ENCODE measurements at regions not wholly inside any gene's neighbourhood (a gene's known extent, or its start where the extent isn't known, plus 50 kb on each side); places are given as distances from the start of the nearest gene placed in this dataset.
A peak's percentile ranks its signal among the peaks of the same experiment; 100 is the strongest.

DNA sequence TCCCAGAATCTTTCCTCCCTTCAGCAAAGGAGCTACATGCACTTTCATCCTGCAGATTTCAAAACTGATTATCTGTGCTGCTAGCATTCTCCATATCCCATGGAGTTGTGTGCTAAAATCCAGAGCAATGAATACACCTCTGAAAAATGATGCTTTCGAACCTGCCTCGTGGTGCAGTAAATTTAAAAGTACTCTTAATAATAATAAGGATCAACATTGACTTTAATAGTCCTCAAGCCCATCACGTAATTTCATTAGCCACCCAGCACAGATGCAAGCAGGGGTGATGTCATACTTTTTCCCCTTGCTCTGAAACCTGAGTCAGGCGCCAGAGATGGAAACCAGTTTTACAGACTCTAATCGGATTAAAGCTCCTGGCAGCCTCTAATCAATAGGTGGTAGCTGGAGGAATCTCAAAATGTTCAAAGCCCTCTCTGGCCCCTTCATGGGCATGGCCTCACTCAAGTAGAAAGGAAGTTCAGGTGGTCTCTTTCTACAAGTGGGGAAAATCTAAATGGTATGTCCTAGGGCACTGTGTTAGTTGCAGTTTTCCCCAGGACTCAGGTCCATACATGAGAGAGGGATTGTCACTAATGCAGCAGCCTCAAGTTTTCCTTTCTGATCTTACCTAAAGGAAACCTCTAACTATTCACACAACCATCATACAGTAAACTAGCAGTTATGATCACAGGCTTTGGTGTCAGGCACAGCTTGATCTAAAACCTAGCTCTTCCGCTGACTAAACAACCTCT is 221.6 kb upstream of the SLC30A5 start (continued):
- TF ChIP-seq TRIM28 (IDR thresholded peaks at IDR 0.05; ENCODE audit: borderline replicate concordance, low read length) = peak; percentile 60; the same call in 1 of the 2 replicates
- TF ChIP-seq ZBTB17 (tag by site-specific recombination; IDR thresholded peaks at IDR 0.05) = peak; percentile 44; the same call in 1 of the 2 replicates
- no peak for TF ChIP-seq ZNF639 (tag by site-specific recombination; IDR thresholded peaks at IDR 0.05)
- TF ChIP-seq ZFP69B (tag by site-specific recombination; IDR thresholded peaks at IDR 0.05) = 0 out of 2 replicates have a peak, but pooled peaks have one; percentile 21
- TF ChIP-seq MYNN (tag by site-specific recombination; IDR thresholded peaks at IDR 0.05; ENCODE audit: borderline replicate concordance) = peak; percentile 66; the same call in 1 of the 2 replicates
- 0 out of 2 replicates have a peak, but pooled peaks have one; percentile 22 for TF ChIP-seq IKZF3 (tag by site-specific recombination; IDR thresholded peaks at IDR 0.05)
- TF ChIP-seq MEIS1 (CRISPR knock-in tag; IDR thresholded peaks at IDR 0.05; ENCODE audit: borderline replicate concordance) = no peak
- TF ChIP-seq ZNF366 (tag by site-specific recombination; conservative IDR thresholded peaks at IDR 0.05) = peak; percentile 57; the same call in 1 of the 2 replicates
- peak; percentile 89 for TF ChIP-seq PRDM6 (tag by site-specific recombination; IDR thresholded peaks at IDR 0.05)
- TF ChIP-seq HIC1 (tag by site-specific recombination; IDR thresholded peaks at IDR 0.05) = peak; percentile 81
- TF ChIP-seq ZNF514 (tag by site-specific recombination; IDR thresholded peaks at IDR 0.05) = no peak
- peak; percentile 70; the same call in 1 of the 2 replicates for TF ChIP-seq ZNF660 (tag by site-specific recombination; IDR thresholded peaks at IDR 0.05)
- TF ChIP-seq, protein P1, sequence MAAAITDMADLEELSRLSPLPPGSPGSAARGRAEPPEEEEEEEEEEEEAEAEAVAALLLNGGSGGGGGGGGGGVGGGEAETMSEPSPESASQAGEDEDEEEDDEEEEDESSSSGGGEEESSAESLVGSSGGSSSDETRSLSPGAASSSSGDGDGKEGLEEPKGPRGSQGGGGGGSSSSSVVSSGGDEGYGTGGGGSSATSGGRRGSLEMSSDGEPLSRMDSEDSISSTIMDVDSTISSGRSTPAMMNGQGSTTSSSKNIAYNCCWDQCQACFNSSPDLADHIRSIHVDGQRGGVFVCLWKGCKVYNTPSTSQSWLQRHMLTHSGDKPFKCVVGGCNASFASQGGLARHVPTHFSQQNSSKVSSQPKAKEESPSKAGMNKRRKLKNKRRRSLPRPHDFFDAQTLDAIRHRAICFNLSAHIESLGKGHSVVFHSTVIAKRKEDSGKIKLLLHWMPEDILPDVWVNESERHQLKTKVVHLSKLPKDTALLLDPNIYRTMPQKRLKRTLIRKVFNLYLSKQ (tag by site-specific recombination; IDR thresholded peaks at IDR 0.05; ENCODE audit: borderline replicate concordance) = no peak
- TF ChIP-seq ZNF311 (tag by site-specific recombination; IDR thresholded peaks at IDR 0.05; ENCODE audit: borderline replicate concordance) = no peak
- peak; percentile 64; the same call in 1 of the 2 replicates for TF ChIP-seq PRDM1 (tag by site-specific recombination; IDR thresholded peaks at IDR 0.05)
- TF ChIP-seq ZXDB (tag by site-specific recombination; IDR thresholded peaks at IDR 0.05) = no peak

- no peak overlapping the region for H3K27ac ChIP-seq (ENCODE audit: extremely low read depth, low read depth, low read length)
- CTCF ChIA-PET = interaction anchor here (0.5 to 0.6 kb wide), 2 partner anchors 134 to 1120 kb away, joined by 3 to 7 read pairs; no protein-coding TSS in a partner anchor
- no peak for TF ChIP-seq KLF1 (tag by site-specific recombination; IDR thresholded peaks at IDR 0.05)
- no peak for TF ChIP-seq ZNF133 (tag by site-specific recombination; IDR thresholded peaks at IDR 0.05)
- no peak for TF ChIP-seq ZNF239 (tag by site-specific recombination; IDR thresholded peaks at IDR 0.05)
- TF ChIP-seq, protein P2, sequence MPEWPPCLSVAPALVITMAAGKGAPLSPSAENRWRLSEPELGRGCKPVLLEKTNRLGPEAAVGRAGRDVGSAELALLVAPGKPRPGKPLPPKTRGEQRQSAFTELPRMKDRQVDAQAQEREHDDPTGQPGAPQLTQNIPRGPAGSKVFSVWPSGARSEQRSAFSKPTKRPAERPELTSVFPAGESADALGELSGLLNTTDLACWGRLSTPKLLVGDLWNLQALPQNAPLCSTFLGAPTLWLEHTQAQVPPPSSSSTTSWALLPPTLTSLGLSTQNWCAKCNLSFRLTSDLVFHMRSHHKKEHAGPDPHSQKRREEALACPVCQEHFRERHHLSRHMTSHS (tag by site-specific recombination; IDR thresholded peaks at IDR 0.05) = no peak
- TF ChIP-seq BCL11B (tag by site-specific recombination; IDR thresholded peaks at IDR 0.05; ENCODE audit: low read depth) = no peak
- no peak for TF ChIP-seq ZNF473 (tag by site-specific recombination; IDR thresholded peaks at IDR 0.05)
- peak; percentile 36; the same call in 1 of the 2 replicates for TF ChIP-seq ZNF366 (tag by site-specific recombination; conservative IDR thresholded peaks at IDR 0.05)
- peak; percentile 45; the same call in 1 of the 2 replicates for TF ChIP-seq ZBTB48 (tag by site-specific recombination; IDR thresholded peaks at IDR 0.05)
- TF ChIP-seq, protein P3, sequence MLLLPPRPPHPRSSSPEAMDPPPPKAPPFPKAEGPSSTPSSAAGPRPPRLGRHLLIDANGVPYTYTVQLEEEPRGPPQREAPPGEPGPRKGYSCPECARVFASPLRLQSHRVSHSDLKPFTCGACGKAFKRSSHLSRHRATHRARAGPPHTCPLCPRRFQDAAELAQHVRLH (tag by site-specific recombination; IDR thresholded peaks at IDR 0.05) = no peak
- TF ChIP-seq HIC1 (tag by site-specific recombination; IDR thresholded peaks at IDR 0.05) = peak; percentile 41; the same call in 1 of the 2 replicates
- no peak for TF ChIP-seq MZF1 (tag by site-specific recombination; IDR thresholded peaks at IDR 0.05; ENCODE audit: borderline replicate concordance)
These were observed 220.6 kb upstream of the SLC30A5 start for GRCh38 chr5:68873198-68873597.

More at GRCh38 chr5:68873198-68873597, 220.6 kb upstream of the SLC30A5 start:
- POLR2A ChIA-PET = no interaction called here
- Histone ChIP-seq H3K4me1 (ENCODE audit: control insufficient read depth, insufficient read depth, low read length) (peaks cover 2% of the 10 kb centered on the region; the same call in 1 of the 2 replicates), H3K36me3 (ENCODE audit: control insufficient read depth in 2 of 2, insufficient read depth in 1 of 2, low read length in 2 of 2) (no peaks in the 10 kb centered on the region), H3K9me3 (ENCODE audit: control insufficient read depth, insufficient read depth, low read depth, low read length) (no peaks in the 10 kb centered on the region), H3K4me3 (ENCODE audit: low read depth, low read length) (no peak overlapping the region)
